Activated CD8-positive, alpha-beta T cell treated with anti-CD3 and anti-CD28 coated beads for 36 hours (primary cell): ENCODE measurements at regions not wholly inside any gene's neighbourhood (a gene's known extent, or its start where the extent isn't known, plus 50 kb on each side); places are given as distances from the start of the nearest gene placed in this dataset.

Experiments used
- ATAC-seq: fragments of 200-7000 bp; cut with Tn5 transposase; one replicate; pipeline ENCODE4 v1.10.0; 2021; ENCODE audit warnings: mild to moderate bottlenecking, moderate library complexity
- CTCF ChIA-PET: fragments of 350-600 bp; sonication (Branson Sonifier 250); formaldehyde crosslinking; loops from one replicate; lab custom pipeline; 2021; ENCODE audit warnings: antibody characterized with exemption; lab: Charles Lee
- POLR2A ChIA-PET: fragments of 350-600 bp; sonication (Branson Sonifier 250); formaldehyde crosslinking; loops from one replicate; lab custom pipeline; 2021; ENCODE audit warnings: antibody characterized with exemption; lab: Charles Lee
- DNase-seq: peaks from one replicate; pipeline ENCODE4 v3.0.0-alpha.2; 2020
- H3K27ac Mint-ChIP-seq: one replicate; pipeline ENCODE4 v1.8.0; 2021; ENCODE audit warnings: mild to moderate bottlenecking, mixed read lengths
- H3K27me3 Mint-ChIP-seq: one replicate; pipeline ENCODE4 v1.8.0; 2021; ENCODE audit warnings: mixed read lengths
- H3K36me3 Mint-ChIP-seq: one replicate; pipeline ENCODE4 v1.8.0; 2021; ENCODE audit warnings: low read depth, mixed read lengths
- H3K4me1 Mint-ChIP-seq: one replicate; pipeline ENCODE4 v1.8.0; 2021; ENCODE audit warnings: low read depth, mixed read lengths
- H3K4me3 Mint-ChIP-seq: one replicate; pipeline ENCODE4 v1.8.0; 2021; ENCODE audit warnings: mild to moderate bottlenecking, moderate library complexity, mixed read lengths
- H3K9me3 Mint-ChIP-seq: one replicate; pipeline ENCODE4 v1.8.0; 2021; ENCODE audit warnings: mixed read lengths
- intact Hi-C: fragments of 100-400 bp; cut with micrococcal nuclease; formaldehyde crosslinking; loops from one replicate; pipeline ENCODE4 v1.10.0; 2022
- TF ChIP-seq, protein P1 (sequence below): fragments of 200-600 bp; IDR thresholded peaks from one replicate; pipeline ENCODE4 v1.8.0; 2022; ENCODE audit warnings: antibody characterized with exemption, mild to moderate bottlenecking

DNA sequence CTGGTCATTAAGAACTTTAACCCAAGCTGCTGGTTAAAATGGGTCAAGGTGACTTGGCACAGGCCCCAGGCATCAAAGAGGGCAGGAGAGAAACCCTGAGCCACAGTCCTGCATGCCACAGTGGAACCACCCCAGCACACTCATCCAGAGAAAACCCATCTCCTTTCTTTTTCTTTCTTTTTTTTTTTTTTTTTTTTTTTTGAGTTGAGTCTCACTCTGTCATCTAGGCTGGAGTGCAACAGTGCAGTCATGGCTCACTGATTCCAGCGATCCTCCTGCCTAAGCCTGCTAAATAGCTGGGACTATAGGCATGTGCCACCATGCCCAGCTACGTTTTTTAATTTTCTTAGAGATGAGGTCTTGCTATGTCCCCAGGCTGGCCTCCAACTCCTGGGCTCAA lies 109.2 kb upstream of the RAB4A start:
- no peak overlapping the region for H3K27ac Mint-ChIP-seq
- ChIA-PET POLR2A (no interaction called here), CTCF (interaction anchor here (0.6 to 1.9 kb wide), 3 partner anchors 66 to 243 kb away, joined by 3 to 4 read pairs (median 3); no protein-coding TSS in a partner anchor)
- H3K4me3 Mint-ChIP-seq, result no peak overlapping the region
- no peak for ATAC-seq
- no peaks in the 10 kb centered on the region for H3K27me3 Mint-ChIP-seq
- TF ChIP-seq, protein P1, sequence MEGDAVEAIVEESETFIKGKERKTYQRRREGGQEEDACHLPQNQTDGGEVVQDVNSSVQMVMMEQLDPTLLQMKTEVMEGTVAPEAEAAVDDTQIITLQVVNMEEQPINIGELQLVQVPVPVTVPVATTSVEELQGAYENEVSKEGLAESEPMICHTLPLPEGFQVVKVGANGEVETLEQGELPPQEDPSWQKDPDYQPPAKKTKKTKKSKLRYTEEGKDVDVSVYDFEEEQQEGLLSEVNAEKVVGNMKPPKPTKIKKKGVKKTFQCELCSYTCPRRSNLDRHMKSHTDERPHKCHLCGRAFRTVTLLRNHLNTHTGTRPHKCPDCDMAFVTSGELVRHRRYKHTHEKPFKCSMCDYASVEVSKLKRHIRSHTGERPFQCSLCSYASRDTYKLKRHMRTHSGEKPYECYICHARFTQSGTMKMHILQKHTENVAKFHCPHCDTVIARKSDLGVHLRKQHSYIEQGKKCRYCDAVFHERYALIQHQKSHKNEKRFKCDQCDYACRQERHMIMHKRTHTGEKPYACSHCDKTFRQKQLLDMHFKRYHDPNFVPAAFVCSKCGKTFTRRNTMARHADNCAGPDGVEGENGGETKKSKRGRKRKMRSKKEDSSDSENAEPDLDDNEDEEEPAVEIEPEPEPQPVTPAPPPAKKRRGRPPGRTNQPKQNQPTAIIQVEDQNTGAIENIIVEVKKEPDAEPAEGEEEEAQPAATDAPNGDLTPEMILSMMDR, result no peak
- peaks cover 7% of the 10 kb centered on the region for H3K4me1 Mint-ChIP-seq
- DNase-seq, result no peak
- intact Hi-C loops, result no loop called here
- no peaks in the 10 kb centered on the region for H3K9me3 Mint-ChIP-seq
- H3K36me3 Mint-ChIP-seq, result no peaks in the 10 kb centered on the region

DNA sequence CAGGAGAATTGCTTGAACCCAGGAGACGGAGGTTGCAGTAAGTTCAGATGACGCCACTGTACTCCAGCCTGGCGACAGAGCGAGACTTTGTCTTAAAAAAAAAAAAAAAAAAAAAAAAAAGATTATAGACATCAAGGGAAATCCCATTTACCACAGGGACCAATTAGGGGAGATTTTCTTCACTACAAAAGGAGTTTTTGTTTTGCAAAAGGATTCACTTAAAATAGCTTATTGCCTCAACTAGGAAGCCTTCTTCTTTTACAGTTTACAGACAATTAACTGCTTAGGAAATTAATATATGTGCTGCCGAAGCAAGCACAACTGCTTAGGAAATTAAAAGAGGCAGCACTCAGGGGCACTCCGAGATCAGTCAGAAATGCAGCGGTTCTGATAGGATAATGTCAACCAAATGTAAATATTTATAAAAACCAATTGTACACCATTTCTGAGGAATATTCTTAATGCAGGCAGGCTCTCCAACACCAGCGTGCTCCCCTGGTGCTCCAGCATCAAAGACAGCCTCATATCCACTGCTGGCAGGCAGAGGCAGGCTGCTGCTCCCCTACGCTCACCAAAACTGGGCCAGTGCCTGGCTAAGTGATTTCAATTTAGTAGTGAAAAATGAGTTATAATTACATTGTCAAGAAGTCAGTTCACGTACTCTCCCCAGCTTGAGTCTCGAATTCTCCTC lies 107.9 kb upstream of the RAB4A start:
- ChIA-PET POLR2A (no interaction called here), CTCF (interaction anchor here (1.2 kb wide), 1 partner anchor 64 kb away, joined by 3 read pairs; no protein-coding TSS in a partner anchor)
- Mint-ChIP-seq H3K27me3 (no peaks in the 10 kb centered on the region), H3K27ac (no peak overlapping the region), H3K9me3 (no peaks in the 10 kb centered on the region), H3K4me3 (no peak overlapping the region), H3K4me1 (peaks cover 7% of the 10 kb centered on the region), H3K36me3 (no peaks in the 10 kb centered on the region)
- ATAC-seq (no peak), DNase-seq (no peak)
- TF ChIP-seq, protein P1, result no peak
- intact Hi-C loops, result no loop called here

DNA sequence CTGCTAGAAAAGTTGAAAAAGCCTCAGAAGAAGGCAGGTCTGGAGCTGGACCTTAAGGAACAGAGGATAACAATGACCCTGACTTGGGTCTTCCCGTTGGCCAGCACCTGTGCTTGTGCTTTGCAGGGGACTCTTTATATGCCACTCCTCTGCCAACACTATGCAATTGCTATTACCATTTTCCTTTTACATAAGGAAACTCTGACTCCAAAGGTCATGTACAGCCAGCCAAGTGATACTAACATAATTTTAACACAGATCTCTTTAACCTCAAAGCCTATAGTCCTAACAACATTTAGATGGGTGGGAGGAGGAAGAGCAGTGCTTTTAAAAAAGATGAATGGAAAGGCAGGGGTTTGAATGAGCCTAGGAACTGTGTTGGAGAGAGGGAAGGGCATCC lies 106.6 kb upstream of the RAB4A start:
- H3K36me3 Mint-ChIP-seq, result no peaks in the 10 kb centered on the region
- H3K27ac Mint-ChIP-seq, result no peak overlapping the region
- ATAC-seq, result peak; percentile 27
- peaks cover 5% of the 10 kb centered on the region for H3K4me1 Mint-ChIP-seq
- ChIA-PET POLR2A (no interaction called here), CTCF (interaction anchor here (1.5 kb wide), 1 partner anchor 91 kb away, joined by 3 read pairs; no protein-coding TSS in a partner anchor)
- intact Hi-C loops, result no loop called here
- H3K9me3 Mint-ChIP-seq, result no peaks in the 10 kb centered on the region
- DNase-seq, result no peak
- TF ChIP-seq, protein P1, result no peak
- no peaks in the 10 kb centered on the region for H3K27me3 Mint-ChIP-seq
- H3K4me3 Mint-ChIP-seq, result no peak overlapping the region

DNA sequence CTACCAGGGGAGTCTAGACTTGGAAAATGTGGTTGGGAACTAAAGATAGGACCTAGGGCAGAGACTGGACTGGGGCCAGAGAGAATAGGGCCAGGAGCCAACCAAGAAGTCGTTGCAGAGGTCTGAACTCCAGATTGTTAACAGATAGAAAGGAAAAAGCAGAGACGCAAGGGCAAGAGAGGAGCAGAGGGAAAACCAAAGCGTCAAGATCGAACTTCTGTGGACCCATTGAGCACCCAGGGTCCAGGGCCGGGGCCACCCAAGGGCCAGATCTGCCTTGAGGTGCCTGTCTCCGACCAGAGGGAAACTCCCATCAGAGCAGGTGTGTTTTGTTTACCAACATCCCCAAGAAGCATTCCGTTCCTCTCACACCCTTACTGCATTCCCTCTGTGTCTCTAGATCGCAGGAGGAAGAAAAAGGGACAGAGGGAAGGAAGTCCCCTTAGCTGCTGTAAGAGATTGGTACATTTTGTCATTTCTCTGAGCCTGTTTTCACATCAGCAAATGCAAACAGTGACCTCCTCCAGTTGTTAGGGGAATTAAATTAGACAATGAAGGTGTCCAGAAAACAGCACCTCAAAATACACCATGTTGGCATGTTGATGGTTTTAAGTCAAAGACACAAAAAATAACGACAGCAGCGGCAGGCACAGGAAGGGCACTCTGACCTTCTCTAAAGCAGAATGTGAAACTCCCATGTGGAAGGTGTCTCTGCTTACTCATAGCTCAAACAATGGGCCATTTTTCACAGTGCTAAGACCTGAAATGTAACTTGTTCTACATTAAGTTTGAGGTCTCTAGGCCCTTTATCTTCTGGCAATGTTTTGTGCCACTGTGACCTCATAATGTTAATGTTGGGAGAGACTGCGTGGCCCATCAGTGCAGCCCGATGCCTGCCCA lies 105.8 kb upstream of the RAB4A start:
- no peak overlapping the region for H3K27ac Mint-ChIP-seq
- H3K4me1 Mint-ChIP-seq, result peaks cover 5% of the 10 kb centered on the region
- H3K4me3 Mint-ChIP-seq, result no peak overlapping the region
- DNase-seq (peak; percentile 18), ATAC-seq (peak; percentile 71)
- H3K27me3 Mint-ChIP-seq, result no peaks in the 10 kb centered on the region
- ChIA-PET POLR2A (no interaction called here), CTCF (interaction anchor here (1.5 kb wide), 1 partner anchor 90 kb away, joined by 3 read pairs; no protein-coding TSS in a partner anchor)
- intact Hi-C loops, result no loop called here
- H3K36me3 Mint-ChIP-seq, result no peaks in the 10 kb centered on the region
- no peaks in the 10 kb centered on the region for H3K9me3 Mint-ChIP-seq
- TF ChIP-seq, protein P1, result no peak
